WTC11 (cell line): ENCODE measurements at regions not wholly inside any gene's neighbourhood (a gene's known extent, or its start where the extent isn't known, plus 50 kb on each side); places are given as distances from the start of the nearest gene placed in this dataset.

Experiments
- CREB1 ChIP-seq: sonication (generic); formaldehyde crosslinking; IDR thresholded peaks from 2 replicates; pipeline ENCODE4 v1.8.0; 2023; ENCODE audit warnings: mild to moderate bottlenecking, missing genetic modification reagents
- E2F1 ChIP-seq: sonication (generic); formaldehyde crosslinking; IDR thresholded peaks from 2 replicates; pipeline ENCODE4 v1.8.0; 2022; ENCODE audit warnings: mild to moderate bottlenecking, missing genetic modification reagents
- ETV6 ChIP-seq: sonication (generic); formaldehyde crosslinking; IDR thresholded peaks from 2 replicates; pipeline ENCODE4 v1.8.1; 2022; ENCODE audit warnings: mild to moderate bottlenecking, missing genetic modification reagents
- NFATC4 ChIP-seq: fragments of 250-450 bp; sonication (Bioruptor Pico); IDR thresholded peaks from 2 replicates; pipeline ENCODE4 v1.9.0; 2021; ENCODE audit warnings: mild to moderate bottlenecking
- NFE2L1 ChIP-seq: sonication (generic); formaldehyde crosslinking; IDR thresholded peaks from 2 replicates; pipeline ENCODE4 v1.8.1; 2023; ENCODE audit warnings: missing genetic modification reagents
- NR2C2 ChIP-seq: sonication (generic); formaldehyde crosslinking; IDR thresholded peaks from 2 replicates; pipeline ENCODE4 v1.8.0; 2022; ENCODE audit warnings: mild to moderate bottlenecking, missing genetic modification reagents
- TCF7 ChIP-seq: sonication (generic); formaldehyde crosslinking; IDR thresholded peaks from 2 replicates; pipeline ENCODE4 v1.8.0; 2022; ENCODE audit warnings: mild to moderate bottlenecking, low read depth, missing genetic modification reagents, moderate library complexity
- USF1 ChIP-seq: sonication (generic); formaldehyde crosslinking; IDR thresholded peaks from 2 replicates; pipeline ENCODE4 v1.8.0; 2022; ENCODE audit warnings: mild to moderate bottlenecking, missing genetic modification reagents
- ZNF121 ChIP-seq: sonication (generic); formaldehyde crosslinking; IDR thresholded peaks from 2 replicates; pipeline ENCODE4 v1.8.0; 2023; ENCODE audit warnings: missing genetic modification reagents
- ZNF263 ChIP-seq: sonication (generic); formaldehyde crosslinking; IDR thresholded peaks from 2 replicates; pipeline ENCODE4 v1.8.1; 2022; ENCODE audit warnings: low read depth, mild to moderate bottlenecking, moderate library complexity, missing genetic modification reagents
- ZNF671 ChIP-seq: fragments of 250-450 bp; sonication (Bioruptor Pico); IDR thresholded peaks from 2 replicates; pipeline ENCODE4 v1.8.0; 2021; ENCODE audit warnings: mild to moderate bottlenecking
- TF ChIP-seq, protein P1 (sequence below): fragments of 200-600 bp; IDR thresholded peaks from 2 replicates; pipeline ENCODE4 v1.8.0; 2022; ENCODE audit warnings: antibody characterized with exemption

DNA sequence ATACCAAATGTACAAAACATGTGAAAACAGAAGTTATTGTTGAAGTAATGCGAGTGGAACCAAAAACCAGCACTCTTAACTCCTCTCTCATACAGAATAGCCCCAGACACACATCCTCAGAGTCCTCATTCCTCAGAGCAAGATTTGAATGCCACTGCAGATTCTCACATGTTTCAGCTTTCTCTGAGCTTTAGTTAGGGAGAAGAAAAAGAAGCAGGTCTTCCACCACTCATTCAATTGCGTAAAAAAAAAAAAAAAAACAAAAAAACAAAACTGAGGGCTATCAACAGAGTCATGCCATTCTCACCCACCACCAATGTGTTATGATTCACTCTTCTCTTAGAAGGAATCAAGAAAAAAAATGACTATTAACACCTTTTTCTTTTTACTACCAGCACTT lies 287.7 kb downstream of the IPMK start:
- TF ChIP-seq CREB1 (CRISPR knock-in tag) (no peak), ETV6 (CRISPR knock-in tag) (no peak), TCF7 (CRISPR knock-in tag) (no peak), NFATC4 (no peak), NR2C2 (CRISPR knock-in tag) (no peak), NFE2L1 (no peak), ZNF263 (CRISPR knock-in tag) (no peak), ZNF121 (CRISPR knock-in tag) (no peak), E2F1 (CRISPR knock-in tag) (no peak), ZNF671 (CRISPR knock-in tag) (no peak), USF1 (no peak)
- TF ChIP-seq, protein P1, sequence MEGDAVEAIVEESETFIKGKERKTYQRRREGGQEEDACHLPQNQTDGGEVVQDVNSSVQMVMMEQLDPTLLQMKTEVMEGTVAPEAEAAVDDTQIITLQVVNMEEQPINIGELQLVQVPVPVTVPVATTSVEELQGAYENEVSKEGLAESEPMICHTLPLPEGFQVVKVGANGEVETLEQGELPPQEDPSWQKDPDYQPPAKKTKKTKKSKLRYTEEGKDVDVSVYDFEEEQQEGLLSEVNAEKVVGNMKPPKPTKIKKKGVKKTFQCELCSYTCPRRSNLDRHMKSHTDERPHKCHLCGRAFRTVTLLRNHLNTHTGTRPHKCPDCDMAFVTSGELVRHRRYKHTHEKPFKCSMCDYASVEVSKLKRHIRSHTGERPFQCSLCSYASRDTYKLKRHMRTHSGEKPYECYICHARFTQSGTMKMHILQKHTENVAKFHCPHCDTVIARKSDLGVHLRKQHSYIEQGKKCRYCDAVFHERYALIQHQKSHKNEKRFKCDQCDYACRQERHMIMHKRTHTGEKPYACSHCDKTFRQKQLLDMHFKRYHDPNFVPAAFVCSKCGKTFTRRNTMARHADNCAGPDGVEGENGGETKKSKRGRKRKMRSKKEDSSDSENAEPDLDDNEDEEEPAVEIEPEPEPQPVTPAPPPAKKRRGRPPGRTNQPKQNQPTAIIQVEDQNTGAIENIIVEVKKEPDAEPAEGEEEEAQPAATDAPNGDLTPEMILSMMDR: no peak
